HG02798 (cell line): ENCODE measurements at regions not wholly inside any gene's neighbourhood (a gene's known extent, or its start where the extent isn't known, plus 50 kb on each side); places are given as distances from the start of the nearest gene placed in this dataset.
"Not testable (repeated sequence)": the region's sequence is repeated elsewhere in the genome, so short reads cannot be mapped to it uniquely, and the experiment has no call there.

ENCODE experiments used
- ATAC-seq: cut with Tn5 transposase; IDR thresholded peaks from one replicate; pipeline ENCODE4 v1.9.1; 2021; ENCODE audit warnings: mild to moderate bottlenecking; ENCODE audit not compliant: unreplicated experiment, poor library complexity

DNA sequence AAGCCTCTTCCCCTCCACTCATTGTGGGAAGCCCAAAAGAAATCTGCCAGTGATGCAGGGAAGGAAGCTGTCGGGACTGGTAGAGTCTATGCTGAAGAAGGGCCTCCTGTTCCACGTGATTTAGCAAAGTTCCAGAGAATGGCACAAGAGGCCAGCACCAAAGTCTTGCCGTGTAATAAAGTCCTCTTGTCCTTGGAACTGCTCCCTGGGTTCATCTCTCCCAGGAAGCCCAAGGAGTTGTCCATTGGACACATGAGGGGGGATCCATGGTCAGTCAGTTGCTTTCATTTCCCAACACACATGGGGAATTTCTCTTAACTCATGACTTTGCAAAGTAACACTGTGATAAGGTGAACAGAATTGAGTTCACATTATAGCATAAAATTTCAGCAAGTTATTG, 116.1 kb upstream of the RAB4A start:
- ATAC-seq: no peak

DNA sequence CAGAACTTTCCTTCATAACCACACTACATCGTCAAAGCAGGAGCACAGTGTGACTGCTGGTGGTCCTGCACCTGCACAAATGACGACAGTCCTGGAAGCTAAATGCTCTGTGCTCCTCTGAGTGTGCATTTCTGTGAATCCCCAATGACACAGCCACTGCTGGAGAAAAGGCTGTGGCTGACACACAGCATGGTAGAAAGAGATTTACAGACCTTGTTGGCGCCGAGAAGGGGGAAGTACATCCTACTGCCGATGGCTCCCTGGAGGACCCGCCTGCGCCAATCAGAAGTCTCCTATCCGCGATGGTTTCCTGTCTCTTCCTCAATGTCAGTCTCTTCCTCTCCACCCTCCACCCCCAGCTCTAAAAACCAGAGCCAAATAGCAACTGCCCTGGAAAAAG, 115.4 kb upstream of the RAB4A start:
- no peak for ATAC-seq

DNA sequence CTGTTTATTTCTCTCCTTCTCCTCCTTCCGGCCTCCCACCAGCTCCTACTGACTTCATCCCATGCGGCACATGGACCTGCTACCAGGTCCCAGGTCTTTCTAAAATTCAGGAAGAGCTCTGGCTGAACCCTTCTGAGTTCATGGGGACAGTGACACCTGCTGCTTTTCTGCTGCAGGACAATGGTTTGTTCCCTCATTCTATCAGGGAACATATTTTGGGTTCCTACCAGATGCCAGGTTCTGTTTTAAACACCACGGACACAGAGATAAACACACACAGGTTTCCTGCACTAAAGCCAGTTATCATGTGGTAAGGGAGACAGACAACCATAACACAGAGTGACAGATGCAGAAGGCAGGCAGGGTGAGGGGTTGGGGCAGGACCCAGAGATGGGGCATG, 114.0 kb upstream of the RAB4A start:
- no peak for ATAC-seq

DNA sequence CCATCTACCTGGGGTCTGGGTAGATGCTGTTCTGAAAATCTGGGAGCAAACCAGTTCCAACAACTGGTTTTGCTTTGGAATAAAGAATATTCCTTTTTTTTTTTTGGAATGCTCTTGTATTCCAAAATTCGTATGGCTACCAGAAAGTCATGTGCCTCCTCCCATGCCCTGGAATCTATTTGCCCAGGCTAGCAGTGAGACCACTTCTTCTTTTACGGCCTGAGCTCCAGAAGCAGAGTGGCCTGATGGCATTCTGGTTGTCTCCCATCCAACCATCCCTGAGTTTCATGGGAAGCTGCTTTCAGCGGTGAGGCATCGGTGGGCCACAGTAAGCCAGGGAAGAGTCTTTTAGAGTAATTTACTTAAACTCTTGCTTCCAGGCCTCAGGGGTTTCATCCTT, 113.4 kb upstream of the RAB4A start:
- ATAC-seq: no peak

DNA sequence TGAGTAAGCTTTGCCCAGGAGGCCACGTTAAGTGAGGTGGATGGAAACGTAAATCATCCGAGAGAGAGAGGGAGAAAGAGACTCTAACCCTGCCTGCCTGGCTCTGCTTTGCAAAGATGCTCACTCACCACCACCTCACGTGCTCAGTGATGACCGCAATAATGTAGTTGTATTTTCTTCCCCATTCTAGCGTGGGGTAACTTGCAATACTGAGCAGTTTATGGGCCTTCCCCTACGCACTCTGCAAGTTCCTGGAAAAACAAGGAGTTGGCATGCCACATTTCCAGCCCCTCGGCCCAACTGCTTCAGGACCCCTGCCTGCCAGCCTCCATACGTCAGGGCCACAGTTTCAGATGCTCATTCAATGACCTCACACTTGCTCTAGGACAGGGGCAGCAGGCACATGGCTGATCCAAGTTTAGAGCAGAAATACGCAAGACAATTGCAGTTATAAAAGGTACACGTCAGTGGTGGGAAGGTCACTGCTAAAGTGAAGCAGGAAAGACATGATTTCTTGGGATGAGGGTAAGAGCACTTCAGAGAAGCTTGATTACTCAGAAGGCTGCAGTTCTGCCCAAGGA, 112.5 kb upstream of the RAB4A start:
- no peak for ATAC-seq

DNA sequence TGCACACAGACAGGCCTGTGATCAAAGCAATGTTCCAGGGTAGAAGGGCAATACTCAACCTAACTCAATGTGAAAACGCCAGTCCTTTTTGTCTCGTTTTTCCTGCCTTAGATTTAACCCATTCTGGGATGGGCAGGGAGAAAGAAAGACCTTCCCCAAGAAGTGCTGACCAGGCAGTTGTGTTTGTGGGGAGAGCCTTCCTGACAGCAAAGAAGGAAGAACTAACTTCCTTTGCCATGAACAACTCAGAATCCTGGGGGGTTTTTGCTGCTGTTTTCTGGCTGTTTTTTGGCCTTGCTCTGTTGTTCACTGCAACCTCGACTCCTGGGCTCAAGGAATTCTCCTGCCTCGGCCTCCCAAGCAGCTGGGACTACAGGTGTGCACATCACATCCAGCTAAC, 112.0 kb upstream of the RAB4A start:
- ATAC-seq: no peak

DNA sequence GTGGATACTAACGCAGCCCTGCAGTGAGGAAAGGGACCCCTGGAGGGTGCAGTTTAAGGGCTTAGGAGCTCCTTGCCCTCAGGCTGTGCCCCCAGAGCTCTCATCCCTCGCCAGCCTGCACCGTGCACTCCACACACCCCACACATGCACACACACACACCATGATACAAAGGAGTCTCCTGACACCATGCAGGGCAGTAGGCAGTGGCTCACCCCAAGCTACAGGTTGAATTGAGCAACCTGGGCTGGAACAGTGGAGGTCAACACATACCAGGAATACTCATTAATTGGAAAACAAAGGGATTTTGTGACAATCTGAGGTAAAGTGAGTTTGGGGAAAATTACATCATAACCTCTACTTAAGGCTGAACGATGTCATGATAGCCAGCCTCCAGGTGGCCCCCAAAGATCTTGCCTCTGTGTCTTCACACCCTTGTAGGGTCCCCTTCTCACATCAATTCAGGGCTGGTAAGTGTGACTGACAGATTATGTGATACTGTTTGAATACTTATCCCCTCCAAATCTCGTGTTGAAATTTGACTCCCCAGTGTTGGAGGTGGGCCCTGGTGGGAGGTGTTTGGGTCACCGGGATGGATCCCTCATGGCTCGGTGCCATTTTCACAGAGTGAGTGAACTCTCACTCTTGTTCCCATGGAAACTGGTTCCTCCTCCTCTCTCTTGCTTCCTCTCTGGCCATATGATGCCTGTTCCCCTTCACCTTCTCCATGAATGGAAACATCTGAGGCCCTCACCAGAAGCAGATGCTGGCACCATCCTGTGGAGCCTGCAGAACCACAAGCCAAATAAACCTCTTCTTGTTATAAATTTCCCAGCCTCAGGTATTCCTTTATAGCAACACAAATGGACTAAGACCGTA, 111.0 kb upstream of the RAB4A start:
- ATAC-seq: no peak

DNA sequence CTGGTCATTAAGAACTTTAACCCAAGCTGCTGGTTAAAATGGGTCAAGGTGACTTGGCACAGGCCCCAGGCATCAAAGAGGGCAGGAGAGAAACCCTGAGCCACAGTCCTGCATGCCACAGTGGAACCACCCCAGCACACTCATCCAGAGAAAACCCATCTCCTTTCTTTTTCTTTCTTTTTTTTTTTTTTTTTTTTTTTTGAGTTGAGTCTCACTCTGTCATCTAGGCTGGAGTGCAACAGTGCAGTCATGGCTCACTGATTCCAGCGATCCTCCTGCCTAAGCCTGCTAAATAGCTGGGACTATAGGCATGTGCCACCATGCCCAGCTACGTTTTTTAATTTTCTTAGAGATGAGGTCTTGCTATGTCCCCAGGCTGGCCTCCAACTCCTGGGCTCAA, 109.2 kb upstream of the RAB4A start:
- ATAC-seq: no peak

DNA sequence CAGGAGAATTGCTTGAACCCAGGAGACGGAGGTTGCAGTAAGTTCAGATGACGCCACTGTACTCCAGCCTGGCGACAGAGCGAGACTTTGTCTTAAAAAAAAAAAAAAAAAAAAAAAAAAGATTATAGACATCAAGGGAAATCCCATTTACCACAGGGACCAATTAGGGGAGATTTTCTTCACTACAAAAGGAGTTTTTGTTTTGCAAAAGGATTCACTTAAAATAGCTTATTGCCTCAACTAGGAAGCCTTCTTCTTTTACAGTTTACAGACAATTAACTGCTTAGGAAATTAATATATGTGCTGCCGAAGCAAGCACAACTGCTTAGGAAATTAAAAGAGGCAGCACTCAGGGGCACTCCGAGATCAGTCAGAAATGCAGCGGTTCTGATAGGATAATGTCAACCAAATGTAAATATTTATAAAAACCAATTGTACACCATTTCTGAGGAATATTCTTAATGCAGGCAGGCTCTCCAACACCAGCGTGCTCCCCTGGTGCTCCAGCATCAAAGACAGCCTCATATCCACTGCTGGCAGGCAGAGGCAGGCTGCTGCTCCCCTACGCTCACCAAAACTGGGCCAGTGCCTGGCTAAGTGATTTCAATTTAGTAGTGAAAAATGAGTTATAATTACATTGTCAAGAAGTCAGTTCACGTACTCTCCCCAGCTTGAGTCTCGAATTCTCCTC, 107.9 kb upstream of the RAB4A start:
- ATAC-seq: no peak

DNA sequence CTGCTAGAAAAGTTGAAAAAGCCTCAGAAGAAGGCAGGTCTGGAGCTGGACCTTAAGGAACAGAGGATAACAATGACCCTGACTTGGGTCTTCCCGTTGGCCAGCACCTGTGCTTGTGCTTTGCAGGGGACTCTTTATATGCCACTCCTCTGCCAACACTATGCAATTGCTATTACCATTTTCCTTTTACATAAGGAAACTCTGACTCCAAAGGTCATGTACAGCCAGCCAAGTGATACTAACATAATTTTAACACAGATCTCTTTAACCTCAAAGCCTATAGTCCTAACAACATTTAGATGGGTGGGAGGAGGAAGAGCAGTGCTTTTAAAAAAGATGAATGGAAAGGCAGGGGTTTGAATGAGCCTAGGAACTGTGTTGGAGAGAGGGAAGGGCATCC, 106.6 kb upstream of the RAB4A start:
- ATAC-seq: no peak

DNA sequence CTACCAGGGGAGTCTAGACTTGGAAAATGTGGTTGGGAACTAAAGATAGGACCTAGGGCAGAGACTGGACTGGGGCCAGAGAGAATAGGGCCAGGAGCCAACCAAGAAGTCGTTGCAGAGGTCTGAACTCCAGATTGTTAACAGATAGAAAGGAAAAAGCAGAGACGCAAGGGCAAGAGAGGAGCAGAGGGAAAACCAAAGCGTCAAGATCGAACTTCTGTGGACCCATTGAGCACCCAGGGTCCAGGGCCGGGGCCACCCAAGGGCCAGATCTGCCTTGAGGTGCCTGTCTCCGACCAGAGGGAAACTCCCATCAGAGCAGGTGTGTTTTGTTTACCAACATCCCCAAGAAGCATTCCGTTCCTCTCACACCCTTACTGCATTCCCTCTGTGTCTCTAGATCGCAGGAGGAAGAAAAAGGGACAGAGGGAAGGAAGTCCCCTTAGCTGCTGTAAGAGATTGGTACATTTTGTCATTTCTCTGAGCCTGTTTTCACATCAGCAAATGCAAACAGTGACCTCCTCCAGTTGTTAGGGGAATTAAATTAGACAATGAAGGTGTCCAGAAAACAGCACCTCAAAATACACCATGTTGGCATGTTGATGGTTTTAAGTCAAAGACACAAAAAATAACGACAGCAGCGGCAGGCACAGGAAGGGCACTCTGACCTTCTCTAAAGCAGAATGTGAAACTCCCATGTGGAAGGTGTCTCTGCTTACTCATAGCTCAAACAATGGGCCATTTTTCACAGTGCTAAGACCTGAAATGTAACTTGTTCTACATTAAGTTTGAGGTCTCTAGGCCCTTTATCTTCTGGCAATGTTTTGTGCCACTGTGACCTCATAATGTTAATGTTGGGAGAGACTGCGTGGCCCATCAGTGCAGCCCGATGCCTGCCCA, 105.8 kb upstream of the RAB4A start:
- no peak for ATAC-seq

DNA sequence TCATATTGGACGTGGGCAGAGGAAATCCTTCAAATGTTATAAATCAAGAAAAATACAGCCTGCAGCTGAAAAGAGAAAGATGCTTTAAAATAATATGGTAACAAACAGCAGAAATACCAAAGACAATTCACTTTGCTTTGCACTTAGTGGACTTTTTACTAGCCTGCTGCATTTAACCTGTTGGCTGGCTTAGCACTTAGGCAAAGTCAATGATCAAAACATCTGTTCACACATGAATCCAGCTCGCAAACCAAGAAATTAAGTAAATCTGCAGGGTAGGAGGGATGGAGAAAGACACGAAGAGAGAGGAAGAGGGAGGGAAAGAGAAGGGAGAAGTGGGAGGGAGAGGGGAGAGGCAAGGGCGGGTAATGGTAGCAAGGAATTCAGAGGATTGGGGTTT, 103.6 kb upstream of the RAB4A start:
- ATAC-seq: no peak

DNA sequence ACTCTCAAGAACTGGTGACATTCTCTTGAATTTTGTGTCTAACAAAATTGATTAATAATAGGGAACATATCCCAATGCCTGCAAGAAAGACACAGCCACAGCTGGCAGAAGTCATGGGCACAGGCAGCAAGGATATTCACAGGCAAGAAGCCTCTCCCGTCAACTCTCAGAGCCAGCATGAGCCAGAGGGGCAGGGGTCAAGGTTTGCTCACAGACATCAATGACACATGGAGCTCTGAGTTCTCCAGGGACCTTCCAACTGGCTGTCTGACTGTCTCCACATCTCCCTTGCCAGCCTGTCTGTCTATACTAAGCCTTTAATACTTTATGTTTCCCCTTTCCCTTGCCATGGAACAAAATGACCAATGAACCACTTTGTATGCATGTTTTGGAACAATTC, 101.5 kb upstream of the RAB4A start:
- no peak for ATAC-seq

DNA sequence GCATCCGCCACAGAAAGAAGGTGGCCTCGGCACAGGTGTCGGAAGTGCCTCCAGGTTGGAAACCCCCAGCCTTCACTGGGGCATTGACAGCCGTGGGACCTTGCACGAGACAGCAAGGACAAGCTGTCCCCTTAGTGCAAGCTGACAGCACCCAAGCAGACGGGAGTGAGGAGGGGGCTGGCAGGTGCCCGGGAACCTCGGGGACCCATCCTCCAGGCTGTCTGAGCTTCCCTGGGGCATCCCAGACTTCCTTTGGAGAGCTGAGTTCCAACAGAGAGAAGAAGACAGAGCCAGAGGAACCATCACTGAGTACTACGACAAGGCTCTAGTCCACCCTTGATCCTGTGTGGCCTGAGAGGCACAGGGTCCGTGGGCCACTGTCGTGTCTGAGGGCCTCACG, 100.6 kb upstream of the RAB4A start:
- ATAC-seq: no peak

DNA sequence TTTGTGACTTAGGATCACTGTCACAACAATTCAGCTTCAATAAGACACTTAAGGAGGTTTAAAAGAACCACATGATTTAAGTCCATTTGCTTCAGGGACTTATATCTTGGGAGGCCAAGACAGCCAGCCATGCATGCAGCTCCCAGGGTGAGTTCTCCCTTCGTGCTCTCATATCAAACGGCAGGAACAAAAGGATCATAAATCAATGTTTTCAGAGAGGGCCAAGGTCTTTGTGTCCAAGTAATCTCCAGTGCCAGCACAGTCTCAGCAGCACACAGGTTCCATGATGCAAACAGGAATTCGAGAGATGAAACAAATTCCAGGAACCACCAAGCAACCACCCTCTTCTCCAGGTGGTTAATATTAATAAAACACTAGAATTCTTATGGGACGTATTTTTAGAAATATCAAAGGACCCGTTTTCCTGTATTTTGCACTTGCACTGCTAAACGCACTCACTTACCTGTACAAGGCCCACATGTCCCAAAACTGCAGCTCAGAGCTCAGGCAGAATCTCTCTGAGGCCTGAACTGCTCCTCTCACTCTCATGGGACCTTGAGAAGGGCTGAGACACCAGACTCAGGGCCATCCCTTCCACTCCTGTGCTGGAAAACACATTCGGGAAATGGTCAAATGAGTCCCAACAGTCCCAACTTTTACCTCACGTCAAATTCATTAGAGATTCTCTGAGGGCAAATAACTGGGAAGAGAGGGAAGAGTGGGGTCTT, 100.0 kb upstream of the RAB4A start:
- no peak for ATAC-seq

DNA sequence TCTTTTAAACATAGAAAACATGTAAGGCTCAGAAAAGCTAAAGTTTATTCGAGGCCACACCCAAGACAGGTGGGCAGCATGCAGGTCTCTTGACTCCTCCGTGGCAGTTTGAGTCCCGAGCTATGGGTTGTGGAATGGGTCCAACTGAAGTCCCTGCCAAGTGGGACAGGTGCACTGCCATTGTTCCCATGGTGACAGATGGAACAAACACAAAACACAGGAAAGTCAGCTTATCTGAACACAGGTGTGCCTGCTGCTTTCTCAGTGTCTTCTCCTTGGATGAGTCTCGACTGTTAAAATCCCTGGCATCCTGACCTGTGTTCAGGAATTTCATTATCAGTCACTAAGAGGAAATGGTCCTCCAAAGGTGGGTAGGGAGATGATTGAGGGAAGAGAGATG, 99.0 kb upstream of the RAB4A start:
- ATAC-seq: no peak

DNA sequence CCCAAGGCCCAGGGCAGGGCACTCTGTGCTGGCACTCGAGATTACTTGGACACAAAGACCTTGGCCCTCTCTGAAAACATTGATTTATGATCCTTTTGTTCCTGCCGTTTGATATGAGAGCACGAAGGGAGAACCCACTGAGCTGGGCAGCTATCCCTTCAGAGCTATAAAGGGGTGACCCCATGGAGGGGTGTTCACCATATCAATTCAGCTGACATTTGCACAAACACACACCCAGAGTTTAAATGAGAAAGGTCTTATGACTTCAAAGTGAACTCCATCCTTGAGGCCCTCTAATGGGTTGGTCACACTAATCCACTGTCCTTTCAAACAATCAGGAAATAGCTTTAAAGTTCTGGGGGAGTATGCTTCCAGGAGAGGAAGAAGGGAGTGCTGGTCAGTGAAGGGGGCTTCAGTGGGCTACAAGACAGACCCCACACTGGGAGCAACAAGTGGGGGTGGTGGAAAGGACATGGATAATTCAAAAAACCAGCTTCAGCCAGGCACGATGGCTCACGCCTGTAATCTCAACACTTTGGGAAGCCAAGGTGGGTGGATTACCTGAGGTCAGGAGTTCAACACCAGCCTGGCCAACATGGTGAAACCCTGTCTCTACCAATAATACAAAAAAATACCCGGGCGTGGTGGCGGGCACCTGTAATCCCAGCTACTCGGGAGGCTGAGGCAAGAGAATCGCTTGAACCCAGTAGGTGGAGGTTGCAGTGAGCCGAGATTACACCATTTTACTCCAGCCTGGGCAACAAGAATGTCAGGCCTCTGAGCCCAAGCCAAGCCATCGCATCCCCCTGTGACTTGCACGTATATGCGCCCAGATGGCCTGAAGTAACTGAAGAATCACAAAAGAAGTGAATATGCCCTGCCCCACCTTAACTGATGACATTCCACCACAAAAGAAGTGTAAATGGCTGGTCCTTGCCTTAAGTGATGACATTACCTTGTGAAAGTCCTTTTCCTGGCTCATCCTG, 97.1 kb upstream of the RAB4A start:
- ATAC-seq: not testable (repeated sequence)

DNA sequence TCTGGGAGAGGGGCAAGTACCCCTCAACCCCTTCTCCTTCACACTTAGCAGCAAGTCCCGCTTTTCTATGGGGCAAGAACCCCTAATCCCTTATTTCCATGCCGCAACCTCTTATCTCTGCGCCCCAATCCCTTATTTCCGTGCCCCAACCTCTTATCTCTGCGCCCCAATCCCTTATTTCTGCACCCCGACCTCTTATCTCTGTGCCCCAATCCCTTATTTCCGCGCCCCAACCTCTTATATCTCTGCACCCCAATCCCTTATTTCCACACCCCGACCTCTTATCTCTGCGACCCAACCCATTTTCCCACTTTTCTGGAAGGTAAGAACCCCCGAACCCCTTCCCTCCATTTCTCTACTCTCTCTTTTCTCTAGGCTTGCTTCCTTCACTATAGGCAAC, 95.6 kb upstream of the RAB4A start:
- ATAC-seq: not testable (repeated sequence)

DNA sequence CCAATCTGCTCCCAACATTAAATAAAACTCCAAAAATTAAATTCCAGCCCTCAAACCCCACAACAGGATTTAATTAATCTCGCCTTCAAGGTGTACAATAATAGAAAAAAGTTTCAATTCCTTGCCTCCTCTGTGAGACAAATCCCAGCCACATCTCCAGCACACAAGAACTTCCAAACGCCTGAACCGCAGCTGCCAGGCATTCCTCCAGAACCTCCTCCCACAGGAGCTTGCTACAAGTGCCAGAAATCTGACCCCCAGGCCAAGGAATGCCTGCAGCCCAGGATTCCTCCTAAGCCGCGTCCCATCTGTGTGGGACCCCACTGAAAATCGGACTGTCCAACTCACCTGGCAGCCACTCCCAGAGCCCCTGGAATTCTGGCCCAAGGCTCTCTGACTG, 94.5 kb upstream of the RAB4A start:
- not testable (repeated sequence) for ATAC-seq
